Islet of Langerhans (tissue), 1 donor: ENCODE measurements at regions not wholly inside any gene's neighbourhood (a gene's known extent, or its start where the extent isn't known, plus 50 kb on each side); places are given as distances from the start of the nearest gene placed in this dataset.

Experiments
- FAIRE-seq: peaks from one replicate; lab custom pipeline; 2011; peaks lifted over from hg19 to GRCh38; lab: Jason Lieb, UNC

DNA sequence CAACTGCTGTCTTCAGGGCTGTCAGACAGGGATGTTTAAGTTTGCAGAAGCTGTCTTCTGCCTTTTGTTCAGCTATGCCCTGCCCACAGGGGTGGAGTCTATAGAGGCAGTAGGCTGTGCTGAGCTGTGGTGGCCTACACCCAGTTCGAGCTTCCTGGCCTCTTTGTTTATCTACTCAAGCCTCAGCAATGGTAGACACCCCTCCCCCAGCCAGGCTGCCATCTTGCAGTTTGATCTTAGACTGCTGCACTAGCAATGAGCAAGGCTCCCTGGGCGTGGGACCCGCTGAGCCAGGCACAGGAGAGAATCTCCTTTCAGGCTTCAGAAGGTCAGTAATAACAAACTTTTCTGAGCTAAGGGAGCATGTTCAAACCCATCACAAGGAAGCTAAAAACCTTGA lies 545.3 kb downstream of the TLE4 start:
- no peak for FAIRE-seq

DNA sequence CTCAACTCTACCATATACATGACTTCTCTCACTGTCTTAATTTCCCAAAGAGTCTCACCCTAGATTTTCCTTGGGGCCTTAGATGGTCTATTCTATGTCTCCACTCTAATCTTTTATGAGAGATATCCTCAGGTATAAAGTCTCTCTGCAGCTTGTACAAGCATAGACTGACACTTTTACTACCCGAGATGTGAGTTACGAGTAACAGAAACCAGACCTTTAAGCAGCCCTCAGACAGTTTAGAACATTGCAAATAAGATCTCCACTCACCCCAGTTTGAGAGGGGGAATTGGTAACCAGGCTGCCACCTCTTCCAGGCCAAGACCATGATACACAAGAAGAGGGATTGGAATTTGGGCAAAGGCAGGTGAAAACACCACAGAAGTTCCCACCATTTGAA lies 542.5 kb downstream of the TLE4 start:
- no peak for FAIRE-seq

DNA sequence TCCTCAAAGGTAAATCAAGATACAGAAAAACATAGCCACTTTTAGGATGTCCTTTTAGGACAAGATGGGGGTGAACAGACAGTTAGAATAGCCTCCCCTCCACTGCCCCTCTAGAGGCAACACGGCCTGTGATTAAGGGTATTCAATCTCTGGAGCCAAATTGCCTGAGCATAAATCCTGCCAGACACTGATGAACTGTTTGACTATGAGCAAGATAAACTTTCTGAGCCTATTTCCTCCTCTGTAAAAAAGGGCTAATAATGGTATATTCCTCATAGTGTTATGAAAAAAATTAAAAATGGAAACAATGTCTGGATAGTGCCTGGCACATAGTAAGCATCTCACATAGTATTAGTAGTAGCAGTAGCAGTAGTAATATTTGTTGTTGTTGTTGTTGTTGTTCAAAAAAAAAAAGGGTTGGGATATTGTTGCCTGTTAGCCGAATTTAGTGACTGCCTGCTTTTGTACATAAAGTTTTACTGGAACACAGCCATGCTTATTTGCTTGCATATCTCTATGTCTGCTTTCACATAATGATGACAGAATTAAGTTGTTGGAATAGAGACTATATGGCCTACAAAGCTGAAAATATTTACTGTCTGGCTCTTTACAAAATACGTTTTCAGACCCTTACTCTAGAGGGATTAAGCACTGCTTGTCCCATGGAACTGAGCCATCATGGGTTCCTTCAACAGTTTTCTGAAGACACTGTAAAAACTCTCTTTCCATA lies 536.3 kb downstream of the TLE4 start:
- FAIRE-seq: no peak

DNA sequence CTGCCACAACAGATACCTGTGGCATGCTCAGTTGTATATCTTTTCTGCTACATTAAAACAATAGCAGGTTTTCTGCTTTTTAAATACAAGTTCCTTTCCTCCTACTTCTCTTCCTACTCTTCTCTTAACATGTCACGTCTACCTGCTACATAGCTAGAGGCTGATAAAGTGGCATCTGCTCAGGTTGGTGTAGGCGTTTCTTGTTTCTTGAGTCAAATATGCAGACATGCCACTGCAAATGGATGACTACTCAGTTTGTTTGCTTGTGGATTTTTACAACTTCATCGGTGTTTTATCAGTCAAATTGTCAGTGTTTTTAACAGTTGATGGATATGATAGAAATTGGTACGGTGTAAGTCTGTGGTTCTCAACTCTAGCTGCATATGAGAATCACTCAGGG lies 525.7 kb downstream of the TLE4 start:
- FAIRE-seq: no peak

DNA sequence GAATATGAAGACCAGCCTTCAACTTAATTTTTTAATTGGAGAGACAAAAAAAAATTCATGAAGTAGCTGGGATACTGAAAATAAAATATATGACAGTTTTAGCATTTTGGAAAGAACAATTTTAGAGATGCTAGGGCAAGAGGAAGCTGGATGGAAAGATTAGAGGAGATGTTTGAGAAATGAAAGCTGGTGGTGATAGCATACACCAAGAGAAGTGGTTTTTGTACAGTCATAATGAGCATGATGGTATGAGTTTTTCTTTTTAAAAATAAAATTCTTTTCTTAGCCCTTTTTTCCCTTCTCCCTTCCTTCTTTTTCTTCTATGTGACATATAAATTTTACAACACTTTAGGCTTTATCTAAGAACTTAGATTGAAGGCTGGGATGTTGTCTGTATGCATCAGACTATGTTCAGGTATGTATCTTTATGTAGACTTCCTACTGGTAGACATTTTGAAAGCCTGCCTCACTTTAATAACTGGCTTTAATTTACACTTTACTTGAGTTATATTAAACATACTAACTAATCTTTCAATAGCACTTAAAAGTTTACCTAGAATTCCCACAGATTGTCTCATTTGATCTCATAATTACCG lies 522.5 kb downstream of the TLE4 start:
- no peak for FAIRE-seq

DNA sequence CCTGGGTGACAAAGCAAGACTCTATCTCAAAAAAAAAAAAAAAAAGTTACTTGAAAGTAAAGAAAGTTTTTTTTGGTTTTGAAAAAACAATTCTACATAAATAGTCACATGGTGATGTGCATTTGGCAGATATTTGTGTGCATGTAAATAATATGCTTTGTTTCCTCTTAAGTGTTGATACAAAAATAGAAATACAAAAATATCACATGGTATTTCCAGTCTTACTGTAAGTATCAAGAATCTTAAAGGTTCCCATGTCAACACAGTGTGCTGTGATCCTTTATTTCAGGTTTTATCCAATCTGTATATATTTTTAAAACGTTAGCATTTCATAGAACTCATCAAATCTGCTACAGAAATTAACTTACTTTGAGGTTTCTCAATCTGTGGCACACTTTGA lies 521.9 kb downstream of the TLE4 start:
- no peak for FAIRE-seq

DNA sequence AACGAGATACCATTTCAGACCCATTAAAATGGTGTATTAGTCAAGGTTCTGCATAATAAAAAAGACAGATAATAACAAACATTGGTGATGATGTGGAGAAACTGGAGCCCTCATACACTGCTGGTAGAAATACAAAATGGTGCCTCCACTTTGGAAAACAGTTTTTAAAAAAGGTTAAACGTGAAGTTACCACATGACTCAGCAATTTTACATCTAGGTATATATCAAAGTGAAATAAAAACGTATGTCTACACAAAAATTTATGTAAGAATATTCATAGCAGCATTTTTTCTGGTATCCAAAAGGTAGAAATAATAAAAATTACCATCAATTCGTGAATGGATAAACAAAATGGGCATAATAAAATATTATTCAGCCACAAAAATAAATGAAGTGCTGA lies 519.8 kb downstream of the TLE4 start:
- FAIRE-seq: no peak

DNA sequence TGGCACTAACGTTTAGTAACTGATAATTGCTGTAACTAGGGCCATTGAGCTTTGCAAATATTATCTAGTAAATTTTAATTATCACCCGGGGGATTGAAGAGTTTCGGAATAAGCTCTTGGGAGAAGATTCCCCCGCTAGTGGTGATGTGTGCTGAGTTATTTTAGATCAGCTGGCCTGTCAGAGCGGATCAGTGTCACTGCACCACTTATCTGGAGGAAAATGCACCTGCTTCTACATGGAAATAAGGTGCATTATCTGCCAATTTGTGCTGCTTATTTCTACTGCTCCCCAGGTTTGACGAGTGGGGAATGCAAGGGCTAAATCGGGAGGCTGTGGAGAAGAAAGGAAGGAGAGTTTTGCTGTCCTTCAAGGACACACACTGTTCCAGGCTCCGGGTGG lies 518.6 kb downstream of the TLE4 start:
- FAIRE-seq: no peak

DNA sequence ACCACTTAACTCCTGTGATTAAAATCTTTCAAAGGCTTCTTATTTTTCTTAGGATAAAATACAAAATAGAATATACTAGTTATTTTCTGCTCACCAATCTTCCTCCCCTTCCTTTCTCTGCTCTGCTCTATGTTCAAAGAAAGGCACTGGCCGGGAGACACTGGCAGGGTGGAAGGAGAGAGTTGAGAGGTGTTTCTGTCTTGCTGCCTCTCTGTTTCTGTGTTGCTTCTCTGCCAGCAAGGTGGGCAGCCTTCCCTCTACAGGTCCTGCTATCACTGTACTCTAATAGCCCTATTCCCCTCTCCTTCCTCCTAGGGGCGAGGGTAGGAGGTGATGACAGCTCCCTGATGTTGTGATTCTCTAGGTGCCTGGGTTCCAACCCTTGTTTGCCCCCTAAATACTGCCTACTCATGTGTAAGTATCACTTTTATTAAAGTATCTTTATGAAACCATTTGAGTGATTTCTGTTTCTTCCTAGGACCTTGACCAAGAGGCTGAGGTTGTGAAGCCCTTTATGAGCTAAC lies 515.1 kb downstream of the TLE4 start:
- FAIRE-seq: no peak

DNA sequence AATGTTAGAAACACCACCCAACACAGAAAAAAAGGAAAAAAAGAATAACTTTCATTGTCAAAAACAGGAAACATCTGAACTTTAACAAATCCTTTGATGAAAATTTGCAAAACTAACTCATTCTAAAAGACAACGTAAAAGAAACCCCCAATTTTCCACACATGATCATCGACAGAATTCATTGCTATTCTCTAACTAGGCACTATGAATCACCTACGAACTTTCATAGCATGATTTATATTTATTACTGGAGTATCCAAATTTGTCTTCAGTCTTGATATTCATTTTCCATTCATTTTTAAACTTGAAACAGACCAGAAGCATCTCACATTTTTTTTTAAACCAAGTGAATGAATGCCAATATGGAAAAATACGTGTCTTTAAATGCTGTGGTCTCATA lies 514.6 kb downstream of the TLE4 start:
- FAIRE-seq: no peak

DNA sequence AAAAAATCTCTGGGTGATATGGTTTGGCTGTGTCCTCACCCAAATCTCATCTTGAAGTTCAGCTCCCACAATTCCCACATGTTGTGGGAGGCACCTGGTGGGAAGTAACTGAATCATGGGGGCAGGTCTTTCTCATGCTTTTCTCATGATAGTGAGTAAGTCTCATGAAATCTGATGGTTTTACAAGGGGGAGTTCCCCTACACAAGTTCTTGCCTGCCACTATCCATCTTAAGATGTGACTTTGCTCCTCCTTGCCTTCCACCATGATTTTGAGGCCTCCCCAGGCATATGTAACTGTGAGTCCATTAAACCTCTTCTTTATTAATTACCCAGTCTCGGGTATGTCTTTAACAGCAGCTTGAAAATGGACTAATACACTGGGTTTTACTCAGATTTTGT lies 513.9 kb downstream of the TLE4 start:
- no peak for FAIRE-seq

DNA sequence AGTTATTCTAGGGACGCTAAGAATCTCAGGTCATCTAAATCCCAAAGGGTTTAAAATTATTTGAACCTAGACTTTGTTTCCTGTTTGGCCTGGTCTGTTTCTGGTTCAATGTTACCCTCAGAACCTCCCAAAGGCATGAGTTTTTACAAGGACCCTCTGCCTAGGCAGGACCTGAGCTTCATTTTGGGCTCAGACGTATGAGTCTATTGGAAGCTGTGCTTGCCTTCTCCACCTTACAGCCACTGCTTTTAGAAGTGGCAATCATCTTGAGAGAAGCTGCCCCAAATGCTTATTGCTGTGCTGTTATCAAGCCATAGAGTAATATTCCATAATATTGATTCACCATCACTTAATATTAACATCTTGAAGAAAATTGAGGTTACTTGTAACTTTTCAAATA lies 510.4 kb downstream of the TLE4 start:
- FAIRE-seq: no peak

DNA sequence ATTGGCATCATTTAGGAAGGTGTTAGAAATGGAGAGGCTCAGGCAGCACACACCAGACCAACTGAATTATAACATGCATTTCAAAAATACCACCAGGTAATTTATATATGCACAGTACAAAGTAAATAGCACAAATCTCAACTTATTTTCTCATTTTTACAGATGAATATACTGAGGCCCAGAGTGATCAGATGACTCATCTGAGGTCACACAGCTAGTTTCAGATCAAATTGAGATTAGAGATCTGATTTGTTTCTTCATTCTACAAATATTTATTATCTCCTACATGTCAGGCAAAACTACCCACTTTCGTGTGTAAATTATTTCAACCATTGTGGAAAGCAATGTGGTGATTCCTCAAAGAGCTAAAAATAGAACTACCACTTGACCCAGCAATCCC lies 507.1 kb downstream of the TLE4 start:
- no peak for FAIRE-seq

DNA sequence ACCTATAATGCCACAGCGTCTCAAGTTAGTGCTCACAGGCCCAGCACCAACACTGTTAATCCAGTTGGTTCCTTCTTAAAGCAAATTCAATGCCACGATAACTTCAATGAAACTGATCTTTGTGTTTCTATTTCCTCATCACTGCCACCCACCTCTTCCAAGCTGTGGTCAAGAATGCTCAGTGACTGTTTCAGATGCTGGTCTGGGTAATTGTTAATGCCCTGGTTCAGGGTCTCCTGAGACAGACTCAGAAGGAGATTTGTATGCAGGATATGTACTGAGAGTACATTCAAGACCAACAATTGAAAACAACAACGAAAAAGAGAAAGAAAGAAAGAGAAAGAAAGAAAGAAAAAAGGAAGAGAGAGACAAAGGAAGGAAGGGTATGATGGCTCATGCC lies 505.3 kb downstream of the TLE4 start:
- FAIRE-seq: no peak

DNA sequence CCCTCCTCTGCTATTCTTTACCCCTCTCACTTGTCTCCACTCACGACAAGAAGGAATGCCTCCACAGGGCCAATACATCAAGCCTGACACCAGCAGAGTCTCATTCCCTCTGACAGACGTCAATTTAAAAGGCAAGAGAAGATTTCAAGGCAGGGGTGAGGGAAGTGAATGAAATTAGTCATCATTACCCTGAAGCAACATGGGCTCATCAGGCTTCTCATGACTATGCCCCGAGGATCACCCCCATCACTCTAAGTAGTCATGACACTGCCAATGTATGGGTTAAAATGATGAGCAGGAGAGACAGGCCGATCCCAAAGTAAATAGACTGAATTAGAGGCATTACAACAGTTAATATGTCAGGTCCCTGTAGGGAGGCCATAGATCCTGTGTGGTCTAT lies 504.4 kb downstream of the TLE4 start:
- no peak for FAIRE-seq

DNA sequence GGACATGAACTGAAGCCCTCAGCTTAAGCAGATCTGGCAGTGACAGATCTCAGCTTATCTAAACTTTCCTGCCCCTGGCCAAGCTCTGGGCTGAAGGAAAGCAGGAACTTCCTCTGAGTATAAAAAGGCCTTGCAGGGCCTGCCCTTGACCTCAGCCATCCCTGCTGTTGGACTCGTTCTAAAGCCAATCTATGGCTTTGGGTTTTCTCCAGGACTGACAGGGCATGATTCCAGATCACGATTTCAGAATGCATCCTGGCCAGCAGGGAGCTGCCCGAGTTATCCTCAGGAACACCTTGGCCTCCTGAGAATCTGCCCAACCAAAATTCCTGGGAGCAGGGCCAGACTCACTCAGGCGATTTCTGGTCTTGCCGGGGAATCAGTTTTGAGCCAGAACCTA lies 502.7 kb downstream of the TLE4 start:
- FAIRE-seq: no peak

DNA sequence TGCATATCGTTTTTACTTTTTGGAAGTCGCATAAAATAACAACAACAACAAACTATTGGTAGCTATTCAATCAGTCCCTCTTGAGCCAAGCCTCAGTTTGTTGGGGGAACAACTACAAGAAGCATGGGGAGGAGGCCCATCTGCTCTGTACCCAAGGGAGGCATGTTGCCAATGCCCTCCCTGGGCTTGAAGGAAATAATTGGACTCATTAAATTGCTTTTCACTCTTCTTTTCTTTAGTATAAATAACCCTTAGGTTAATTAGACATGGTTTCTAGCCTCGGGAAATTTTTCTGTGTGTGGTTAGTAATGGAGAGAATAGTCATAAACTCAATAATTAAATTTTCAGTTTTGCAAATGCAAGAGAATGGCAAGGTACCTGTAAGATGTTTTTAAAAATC lies 500.7 kb downstream of the TLE4 start:
- FAIRE-seq: no peak

DNA sequence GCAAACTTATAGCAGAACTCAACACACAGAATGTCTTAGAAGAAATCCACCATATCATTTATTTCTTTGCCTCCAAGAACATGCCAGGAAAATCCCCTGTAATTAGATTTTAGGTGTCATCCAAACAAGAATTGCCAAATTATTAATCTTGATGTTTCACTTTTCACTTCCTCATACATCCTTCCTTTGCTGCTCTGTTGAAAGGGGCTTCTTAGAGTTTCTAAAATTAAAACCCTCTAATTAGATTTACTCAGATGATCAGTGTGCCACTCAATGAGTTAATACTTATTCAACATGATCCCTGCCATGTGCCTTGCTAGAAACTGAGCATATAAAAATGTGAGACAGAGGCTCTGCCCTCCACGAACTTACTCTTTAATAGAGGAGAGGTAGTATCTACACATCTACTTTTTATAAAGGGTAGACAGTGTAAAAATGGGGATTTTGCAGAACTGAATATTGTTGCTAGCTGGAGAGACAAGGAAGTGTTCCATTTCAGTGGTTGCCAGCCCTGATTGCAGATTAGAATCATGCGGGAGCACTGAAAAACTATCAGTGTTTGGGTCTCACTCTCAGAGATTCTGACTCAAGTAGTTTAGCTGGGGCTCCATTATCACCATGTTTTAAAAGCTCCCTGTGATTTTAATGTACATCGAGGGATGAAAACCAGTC lies 498.4 kb downstream of the TLE4 start:
- no peak for FAIRE-seq

DNA sequence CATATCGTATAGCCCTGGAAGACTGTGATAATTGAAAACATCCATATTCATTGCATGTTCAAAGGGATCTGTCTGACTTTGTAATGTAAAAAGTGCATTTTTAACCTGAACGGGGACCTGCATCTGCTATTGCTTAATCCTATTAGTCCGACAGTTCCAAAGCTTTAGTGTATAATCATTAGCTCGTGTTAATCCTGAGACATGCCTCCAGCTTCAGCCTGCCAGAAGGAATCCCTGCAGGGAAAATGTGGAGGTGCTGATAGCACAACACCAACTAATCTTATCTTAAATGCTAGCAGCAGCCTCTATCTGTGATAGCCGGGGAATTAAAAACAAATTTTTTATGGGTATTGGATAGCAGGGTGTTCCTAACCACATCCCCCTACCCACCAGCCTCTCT lies 495.2 kb downstream of the TLE4 start:
- no peak for FAIRE-seq

DNA sequence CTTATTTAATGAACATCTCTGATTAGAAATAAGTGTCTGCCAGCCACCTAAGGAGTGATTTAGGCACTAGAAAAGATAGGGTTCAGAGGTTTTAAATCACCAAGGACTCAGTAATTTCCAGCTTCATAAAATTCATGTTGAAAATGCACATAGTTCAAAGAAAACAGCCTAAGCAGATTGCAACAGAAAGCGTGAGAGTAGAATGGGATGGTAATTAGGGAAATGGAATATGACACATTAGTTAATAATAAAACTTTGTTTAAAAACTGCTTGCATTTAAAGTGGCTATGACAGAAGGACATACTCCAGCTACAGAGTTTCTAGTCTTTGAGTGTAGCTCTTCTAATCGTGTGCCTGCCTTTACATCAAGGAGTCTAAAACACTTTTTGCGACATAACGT lies 490.8 kb downstream of the TLE4 start:
- no peak for FAIRE-seq

DNA sequence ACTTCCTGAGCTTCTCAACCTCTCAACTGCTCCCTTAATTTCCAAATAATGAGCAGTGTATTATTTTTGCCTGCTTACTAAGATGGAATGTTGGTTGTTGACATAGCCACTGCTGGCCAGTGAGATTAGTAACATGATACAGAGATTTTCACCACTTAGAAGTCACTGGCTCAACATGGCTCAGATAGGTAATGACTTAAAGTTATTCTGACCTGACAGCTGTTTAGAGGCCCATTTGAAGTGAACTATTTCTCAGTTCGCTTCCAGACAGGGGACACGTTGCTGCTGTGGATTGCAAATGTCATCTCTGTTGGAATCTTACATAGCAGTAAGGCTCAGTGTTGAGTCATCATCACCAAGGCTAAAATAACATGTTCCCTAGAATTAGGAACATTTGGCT lies 490.2 kb downstream of the TLE4 start:
- no peak for FAIRE-seq

DNA sequence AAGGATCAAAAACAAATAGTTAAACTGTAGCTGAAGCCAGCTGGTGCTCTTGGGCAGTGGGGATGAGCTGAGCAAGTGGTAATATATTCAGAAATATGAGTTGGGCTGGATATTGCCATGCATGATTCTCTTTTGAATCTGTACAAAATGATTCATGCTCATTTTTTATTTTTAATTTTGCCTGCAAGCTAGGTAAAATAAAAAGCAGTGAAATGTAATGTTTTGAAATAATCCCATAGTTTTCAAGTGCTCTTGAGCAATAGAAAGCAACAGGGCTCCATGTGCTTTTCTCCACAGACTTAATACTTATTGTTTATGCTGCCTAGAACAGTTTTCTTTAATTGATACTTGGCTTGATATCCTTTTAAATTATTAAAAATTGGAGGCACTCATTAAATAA lies 489.3 kb downstream of the TLE4 start:
- no peak for FAIRE-seq

DNA sequence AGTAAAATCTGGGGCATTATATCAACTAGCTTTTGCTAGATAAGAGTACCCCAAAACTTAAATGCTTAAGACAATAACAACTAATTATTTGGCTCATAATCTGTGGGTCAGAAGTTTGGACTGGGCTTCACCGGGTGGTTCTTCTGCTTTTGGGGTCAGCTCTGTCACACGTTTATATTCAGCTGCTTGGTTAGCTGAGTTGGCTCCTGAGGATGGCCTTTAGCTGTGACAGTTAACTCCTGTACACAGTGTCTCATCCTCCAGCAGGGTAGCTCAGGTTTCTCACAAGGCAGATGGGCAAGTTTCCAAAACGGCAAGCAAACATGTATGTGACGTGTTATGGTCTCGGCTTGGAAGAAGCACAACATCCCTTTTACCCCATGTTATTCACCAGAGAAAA lies 488.2 kb downstream of the TLE4 start:
- FAIRE-seq: no peak

DNA sequence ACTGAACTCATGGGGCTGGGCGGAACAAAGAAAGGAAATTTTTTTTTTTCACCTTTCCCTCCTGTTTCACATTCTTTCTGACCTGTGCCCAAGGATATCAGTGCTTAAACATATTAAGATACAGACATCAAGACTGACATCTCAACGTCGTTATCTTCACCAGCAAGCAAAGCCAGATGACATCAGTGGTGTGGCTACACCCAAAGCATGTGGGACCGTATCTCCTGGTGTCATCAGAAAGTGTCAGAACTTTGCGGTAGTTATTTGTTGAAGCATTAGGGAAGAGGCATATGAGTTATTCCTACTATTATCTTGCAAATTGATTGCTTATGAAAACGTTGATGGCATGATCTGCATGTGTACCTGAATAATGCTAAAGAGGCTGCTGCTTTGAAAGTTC lies 487.4 kb downstream of the TLE4 start:
- no peak for FAIRE-seq
